Endothelial cell of umbilical vein (primary cell): ENCODE measurements at regions not wholly inside any gene's neighbourhood (a gene's known extent, or its start where the extent isn't known, plus 50 kb on each side); places are given as distances from the start of the nearest gene placed in this dataset.

ENCODE experiments used
- BruUV-seq: library from RNA; stranded (reverse); fragments of 400-500 nt; replicated peaks from 2 replicates; lab custom pipeline; 2021; lab: Mats Ljungman, UMichigan
- CTCF ChIA-PET: fragments of 300-600, 350-600 bp; sonication (Branson Sonifier 250); formaldehyde crosslinking; loops from one replicate; lab custom pipeline; 2021; ENCODE audit warnings: antibody characterized with exemption, inconsistent platforms; lab: Charles Lee
- POLR2A ChIA-PET: fragments of 300-600, 350-600 bp; sonication (Branson Sonifier 250); formaldehyde crosslinking; loops from one replicate; lab custom pipeline; 2021; ENCODE audit warnings: antibody characterized with exemption, inconsistent platforms; lab: Charles Lee
- DNase-seq: peaks from one replicate; pipeline ENCODE4 v3.0.0-alpha.2; 2011; ENCODE audit warnings: low read depth, low spot score
- FAIRE-seq: peaks from 2 replicates; lab custom pipeline; 2011; peaks lifted over from hg19 to GRCh38; lab: Jason Lieb, UNC
- H2AFZ ChIP-seq: 2 replicates; pipeline ENCODE4 v1.6.0; 2012; ENCODE audit warnings: low read depth, low read length, control low read depth, inconsistent platforms
- H3K27ac ChIP-seq: 2 replicates; pipeline ENCODE4 v1.5.1; 2011; ENCODE audit warnings: low read depth, mild to moderate bottlenecking, control low read depth, low read length, moderate library complexity; ENCODE audit not compliant: insufficient read depth
- H3K27me3 ChIP-seq, 2 experiments: 2 replicates each; pipeline versions ENCODE4 v1.6.0 to v1.6.1; 2011; ENCODE audit warnings: low read length in 2 of 2, mixed read lengths in 1 of 2; ENCODE audit not compliant: control insufficient read depth in 2 of 2, insufficient read depth in 2 of 2
- H3K36me3 ChIP-seq, 2 experiments: 2 replicates in 1 of 2; 3 replicates in 1 of 2; pipeline ENCODE4 v1.5.1; 2011; ENCODE audit warnings: low read length in 2 of 2, mild to moderate bottlenecking in 1 of 2, moderate library complexity in 1 of 2; ENCODE audit not compliant: control insufficient read depth in 2 of 2, insufficient read depth in 2 of 2; ENCODE audit errors: extremely low read depth in 1 of 2
- H3K4me1 ChIP-seq: 3 replicates; pipeline ENCODE4 v1.5.1; 2011; ENCODE audit warnings: mild to moderate bottlenecking, low read length; ENCODE audit not compliant: control insufficient read depth, insufficient read depth; ENCODE audit errors: extremely low read depth
- H3K4me2 ChIP-seq: 2 replicates; pipeline ENCODE4 v1.6.1; 2011; ENCODE audit warnings: low read length, control low read depth, mixed read lengths; ENCODE audit not compliant: insufficient read depth
- H3K4me3 ChIP-seq, 3 experiments: fragments of 200-600 bp in 1 of 3; sonication (generic), shearing (Covaris generic) in 1 of 3; replicated peaks in 1 of 3; 2 replicates each; pipeline ENCODE4 v1.5.1; 2011 to 2016; ENCODE audit warnings: control low read depth in 3 of 3, low read length in 3 of 3, mild to moderate bottlenecking in 2 of 3, inconsistent platforms in 1 of 3, low read depth in 1 of 3, moderate library complexity in 1 of 3; ENCODE audit not compliant: insufficient read depth in 1 of 3
- H3K79me2 ChIP-seq: 2 replicates; pipeline ENCODE4 v1.6.0; 2012; ENCODE audit warnings: low read length, inconsistent platforms; ENCODE audit not compliant: control insufficient read depth, insufficient read depth
- H3K9ac ChIP-seq: replicated peaks from 2 replicates; pipeline ENCODE3; 2011; ENCODE audit warnings: low read length, control low read depth; ENCODE audit not compliant: insufficient read depth; ENCODE audit errors: extremely low read depth
- H3K9me1 ChIP-seq: replicated peaks from 3 replicates; pipeline ENCODE4 v1.6.0; 2011; ENCODE audit warnings: mild to moderate bottlenecking, low read length; ENCODE audit not compliant: control insufficient read depth, insufficient read depth; ENCODE audit errors: extremely low read depth
- H3K9me3 ChIP-seq: replicated peaks from 2 replicates; pipeline ENCODE4 v1.5.1; 2012; ENCODE audit warnings: low read length, inconsistent platforms; ENCODE audit not compliant: control insufficient read depth, insufficient read depth
- H4K20me1 ChIP-seq: replicated peaks from 2 replicates; pipeline ENCODE3; 2011; ENCODE audit warnings: mild to moderate bottlenecking, low read length; ENCODE audit not compliant: control insufficient read depth, insufficient read depth; ENCODE audit errors: extremely low read depth
- EZH2 ChIP-seq: IDR thresholded peaks from 2 replicates; pipeline ENCODE4 v1.6.1; 2012; ENCODE audit warnings: borderline replicate concordance, low read depth, mild to moderate bottlenecking, moderate library complexity, low read length, inconsistent platforms; ENCODE audit not compliant: severe bottlenecking
- FOS ChIP-seq: IDR thresholded peaks from 2 replicates; pipeline ENCODE4 v1.6.1; 2011; ENCODE audit warnings: mild to moderate bottlenecking, low read length, moderate library complexity, borderline replicate concordance; ENCODE audit not compliant: insufficient read depth
- GATA2 ChIP-seq: IDR thresholded peaks from 2 replicates; pipeline ENCODE4 v1.7.0; 2011; ENCODE audit warnings: low read depth, mild to moderate bottlenecking, moderate library complexity, mixed read lengths, low read length; ENCODE audit not compliant: insufficient read length, insufficient read depth
- JUN ChIP-seq: IDR thresholded peaks from 2 replicates; pipeline ENCODE4 v1.6.1; 2011; ENCODE audit warnings: borderline replicate concordance, low read depth; ENCODE audit not compliant: insufficient read length, insufficient read depth
- MYC ChIP-seq: IDR thresholded peaks from one replicate; pipeline ENCODE4 v1.6.1; 2011; ENCODE audit warnings: mild to moderate bottlenecking, low read depth, low read length
- POLR2A ChIP-seq: IDR thresholded peaks from 2 replicates; pipeline ENCODE4 v1.6.1; 2012; ENCODE audit warnings: low read depth, mild to moderate bottlenecking, control low read depth, low read length
- POLR2AphosphoS5 ChIP-seq: IDR thresholded peaks from 2 replicates; pipeline ENCODE4 v1.6.1; 2012; ENCODE audit warnings: low read depth, mild to moderate bottlenecking, control low read depth, low read length, moderate library complexity; ENCODE audit not compliant: insufficient read depth
- dilution Hi-C: fragments of 300-500 bp; cut with MboI; formaldehyde crosslinking; loops from one replicate; pipeline ENCODE4 v1.15.0; 2019; ENCODE audit warnings: low sequenced_read_pairs; ENCODE audit not compliant: extremely low pct_ligation_motif_present
- intact Hi-C: fragments of 100-400 bp; cut with micrococcal nuclease; formaldehyde crosslinking; loops from one replicate; pipeline ENCODE4 v1.10.0; 2022
- TF ChIP-seq, protein P1 (sequence below), 2 donors: IDR thresholded peaks; 1 replicate in 1 of 2; 2 replicates in 1 of 2; pipeline ENCODE4 v1.5.1; 2011; ENCODE audit warnings: low read length in 2 of 2, mild to moderate bottlenecking in 2 of 2, moderate library complexity in 2 of 2, control low read depth in 1 of 2, inconsistent platforms in 1 of 2, low read depth in 1 of 2; ENCODE audit not compliant: insufficient read depth in 1 of 2; ENCODE audit errors: extremely low read depth in 1 of 2
- TF ChIP-seq, protein P2 (sequence below): IDR thresholded peaks from 2 replicates; pipeline ENCODE4 v1.6.1; 2011; ENCODE audit not compliant: insufficient read depth, insufficient read length

DNA sequence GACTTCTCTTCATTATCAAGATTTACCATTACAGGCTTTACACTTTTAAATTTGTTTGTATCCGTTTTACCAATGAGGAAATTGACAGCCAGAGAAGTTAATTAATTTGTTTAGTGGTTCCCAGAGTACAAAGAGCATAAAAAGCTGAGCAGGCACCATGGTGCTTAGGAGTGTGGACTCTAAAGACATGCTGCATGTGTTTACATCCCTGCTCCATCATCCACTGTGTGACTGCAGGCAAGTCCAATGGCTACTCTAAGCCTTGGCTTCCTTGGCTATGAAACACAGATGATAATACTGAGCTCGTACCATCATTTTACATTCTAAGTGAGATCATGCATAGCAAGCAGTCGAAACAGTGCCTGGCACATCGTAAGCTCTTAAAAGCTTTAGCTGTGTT lies 108.0 kb upstream of the SLC35G4 start:
- DNase-seq = no peak
- no peak overlapping the region for H3K4me3 ChIP-seq
- H3K27ac ChIP-seq = no peak overlapping the region
- no TSS peak for BruUV-seq
- no peak overlapping the region for H2AFZ ChIP-seq
- dilution Hi-C loops (no loop called here), intact Hi-C loops (no loop called here)
- H3K79me2 ChIP-seq = no peaks in the 10 kb centered on the region
- H3K9me3 ChIP-seq = no peaks in the 10 kb centered on the region
- no peaks in the 10 kb centered on the region for H3K27me3 ChIP-seq
- CTCF ChIA-PET = interaction anchor here (5.7 kb wide), 1 partner anchor 17 kb away, joined by 28 read pairs; no protein-coding TSS in a partner anchor
- H3K9me1 ChIP-seq = no peaks in the 10 kb centered on the region
- POLR2A ChIA-PET = no interaction called here
- no peaks in the 10 kb centered on the region for H4K20me1 ChIP-seq
- no peak for FAIRE-seq
- H3K9ac ChIP-seq = no peak overlapping the region
- H3K4me2 ChIP-seq = no peak overlapping the region
- H3K4me1 ChIP-seq = peaks cover 23% of the 10 kb centered on the region
- TF ChIP-seq POLR2AphosphoS5 = no peak
- TF ChIP-seq POLR2A = no peak
- no peak for TF ChIP-seq JUN
- TF ChIP-seq EZH2 = no peak
- TF ChIP-seq, protein P1, sequence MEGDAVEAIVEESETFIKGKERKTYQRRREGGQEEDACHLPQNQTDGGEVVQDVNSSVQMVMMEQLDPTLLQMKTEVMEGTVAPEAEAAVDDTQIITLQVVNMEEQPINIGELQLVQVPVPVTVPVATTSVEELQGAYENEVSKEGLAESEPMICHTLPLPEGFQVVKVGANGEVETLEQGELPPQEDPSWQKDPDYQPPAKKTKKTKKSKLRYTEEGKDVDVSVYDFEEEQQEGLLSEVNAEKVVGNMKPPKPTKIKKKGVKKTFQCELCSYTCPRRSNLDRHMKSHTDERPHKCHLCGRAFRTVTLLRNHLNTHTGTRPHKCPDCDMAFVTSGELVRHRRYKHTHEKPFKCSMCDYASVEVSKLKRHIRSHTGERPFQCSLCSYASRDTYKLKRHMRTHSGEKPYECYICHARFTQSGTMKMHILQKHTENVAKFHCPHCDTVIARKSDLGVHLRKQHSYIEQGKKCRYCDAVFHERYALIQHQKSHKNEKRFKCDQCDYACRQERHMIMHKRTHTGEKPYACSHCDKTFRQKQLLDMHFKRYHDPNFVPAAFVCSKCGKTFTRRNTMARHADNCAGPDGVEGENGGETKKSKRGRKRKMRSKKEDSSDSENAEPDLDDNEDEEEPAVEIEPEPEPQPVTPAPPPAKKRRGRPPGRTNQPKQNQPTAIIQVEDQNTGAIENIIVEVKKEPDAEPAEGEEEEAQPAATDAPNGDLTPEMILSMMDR (IDR thresholded peaks at IDR 0.05; ENCODE audit: extremely low read depth in 1 of 2, insufficient read depth in 1 of 2, low read depth in 1 of 2, low read length in 2 of 2) = no peak
- no peak for TF ChIP-seq MYC
- TF ChIP-seq, protein P2, sequence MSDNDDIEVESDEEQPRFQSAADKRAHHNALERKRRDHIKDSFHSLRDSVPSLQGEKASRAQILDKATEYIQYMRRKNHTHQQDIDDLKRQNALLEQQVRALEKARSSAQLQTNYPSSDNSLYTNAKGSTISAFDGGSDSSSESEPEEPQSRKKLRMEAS = no peak
- no peak for TF ChIP-seq FOS
- TF ChIP-seq GATA2 = no peak
- no peaks in the 10 kb centered on the region for H3K36me3 ChIP-seq
